LNCAP (cell line): ENCODE measurements at regions not wholly inside any gene's neighbourhood (a gene's known extent, or its start where the extent isn't known, plus 50 kb on each side); places are given as distances from the start of the nearest gene placed in this dataset.

Experiments
- TF ChIP-seq, protein P1 (sequence below): fragments of 450-650 bp; IDR thresholded peaks from 2 replicates; pipeline ENCODE4 v1.5.1; 2017; ENCODE audit warnings: mild to moderate bottlenecking

DNA sequence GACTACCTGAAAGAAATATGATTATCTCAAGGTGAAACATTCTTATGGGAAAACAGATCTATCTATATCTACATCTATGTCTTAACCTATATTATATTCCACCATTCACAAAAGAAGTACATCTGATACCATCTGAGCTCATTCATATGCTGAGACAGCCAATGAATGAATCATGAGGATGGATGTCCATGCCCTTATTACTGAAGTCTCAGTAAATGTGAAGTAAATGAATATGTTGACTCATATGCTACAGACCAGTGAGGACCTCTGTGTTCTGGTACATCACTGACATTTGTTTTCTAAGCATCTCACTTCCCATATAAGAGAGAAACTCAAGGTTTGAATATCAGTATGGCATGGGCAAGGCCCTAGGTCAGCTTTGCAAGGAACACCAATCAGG is 311.2 kb upstream of the TMC3 start:
- TF ChIP-seq, protein P1, sequence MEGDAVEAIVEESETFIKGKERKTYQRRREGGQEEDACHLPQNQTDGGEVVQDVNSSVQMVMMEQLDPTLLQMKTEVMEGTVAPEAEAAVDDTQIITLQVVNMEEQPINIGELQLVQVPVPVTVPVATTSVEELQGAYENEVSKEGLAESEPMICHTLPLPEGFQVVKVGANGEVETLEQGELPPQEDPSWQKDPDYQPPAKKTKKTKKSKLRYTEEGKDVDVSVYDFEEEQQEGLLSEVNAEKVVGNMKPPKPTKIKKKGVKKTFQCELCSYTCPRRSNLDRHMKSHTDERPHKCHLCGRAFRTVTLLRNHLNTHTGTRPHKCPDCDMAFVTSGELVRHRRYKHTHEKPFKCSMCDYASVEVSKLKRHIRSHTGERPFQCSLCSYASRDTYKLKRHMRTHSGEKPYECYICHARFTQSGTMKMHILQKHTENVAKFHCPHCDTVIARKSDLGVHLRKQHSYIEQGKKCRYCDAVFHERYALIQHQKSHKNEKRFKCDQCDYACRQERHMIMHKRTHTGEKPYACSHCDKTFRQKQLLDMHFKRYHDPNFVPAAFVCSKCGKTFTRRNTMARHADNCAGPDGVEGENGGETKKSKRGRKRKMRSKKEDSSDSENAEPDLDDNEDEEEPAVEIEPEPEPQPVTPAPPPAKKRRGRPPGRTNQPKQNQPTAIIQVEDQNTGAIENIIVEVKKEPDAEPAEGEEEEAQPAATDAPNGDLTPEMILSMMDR = no peak

DNA sequence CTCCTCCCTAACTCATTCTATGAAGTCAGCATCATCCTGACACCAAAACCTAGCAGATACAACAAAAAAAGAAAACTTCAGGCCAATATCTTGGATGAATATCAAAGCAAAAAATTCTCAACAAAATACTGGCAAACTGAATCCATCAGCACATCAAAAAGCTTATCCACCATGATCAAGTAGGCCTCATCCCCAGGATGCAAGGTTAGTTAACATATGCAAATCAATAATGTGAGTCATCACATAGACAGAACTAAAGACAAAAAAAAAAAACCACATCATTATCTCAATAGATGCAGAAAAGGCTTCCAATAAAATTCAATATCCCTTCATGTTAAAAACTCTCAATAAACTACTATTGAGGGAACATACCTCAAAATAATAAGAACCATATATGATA is 306.8 kb upstream of the TMC3 start:
- TF ChIP-seq, protein P1 = no peak

DNA sequence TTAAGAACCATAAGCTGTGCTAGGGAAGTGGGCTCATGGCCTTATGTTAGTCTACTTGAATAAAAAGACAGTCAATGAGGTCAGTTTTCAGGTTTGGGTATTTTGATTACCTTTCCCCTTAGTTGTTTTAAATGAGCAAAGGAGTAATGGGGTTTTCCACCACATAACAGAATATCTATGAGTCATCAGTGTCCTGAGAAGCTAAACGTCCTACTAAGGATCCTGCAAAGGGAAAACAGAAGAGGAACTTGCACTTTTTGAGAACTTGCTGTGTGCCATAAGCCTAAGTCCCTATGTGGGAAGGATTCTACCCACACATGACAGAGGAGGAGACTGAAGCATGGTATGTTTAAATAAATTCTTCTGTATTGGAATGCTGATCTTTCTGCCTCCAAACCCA is 292.8 kb upstream of the TMC3 start:
- TF ChIP-seq, protein P1 = no peak

DNA sequence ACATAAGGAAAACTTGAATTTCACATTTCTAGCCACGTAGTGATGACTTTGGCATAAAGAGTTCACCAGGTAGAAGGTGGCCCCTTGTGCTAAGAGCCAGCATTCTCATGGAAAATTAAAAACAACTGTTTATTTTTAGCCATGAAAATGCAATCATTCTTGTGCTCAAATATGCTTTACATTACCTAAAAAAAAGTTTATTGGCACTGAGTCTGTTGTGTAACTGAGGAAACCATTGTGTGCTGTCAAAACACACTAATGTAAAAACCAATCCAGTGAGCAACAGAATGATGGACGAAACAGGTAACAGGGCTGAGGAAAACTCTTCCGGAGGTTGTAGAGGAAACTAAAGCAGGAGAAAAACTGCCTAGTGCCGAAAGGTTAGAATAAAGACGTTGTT is 287.0 kb upstream of the TMC3 start:
- TF ChIP-seq, protein P1 = no peak

DNA sequence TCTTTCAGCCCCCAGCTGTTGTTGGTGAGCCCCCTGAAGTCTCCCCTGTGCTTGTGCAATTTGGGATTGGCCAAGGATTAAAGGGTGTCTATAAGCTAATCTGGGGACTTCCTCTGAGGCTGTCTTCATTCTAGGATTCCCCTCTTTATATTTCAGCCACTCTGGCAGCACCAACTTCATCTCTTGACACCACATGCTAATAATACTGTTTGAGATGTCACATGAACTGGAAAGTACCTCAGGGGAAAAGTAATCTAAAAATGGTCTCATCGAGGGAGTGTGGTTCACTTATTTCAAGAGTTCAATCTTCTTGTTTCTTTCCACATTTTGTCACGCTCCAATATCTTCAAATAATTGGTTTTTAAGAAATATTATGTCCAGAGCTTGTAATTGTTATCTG is 279.2 kb upstream of the TMC3 start:
- TF ChIP-seq, protein P1 = no peak

DNA sequence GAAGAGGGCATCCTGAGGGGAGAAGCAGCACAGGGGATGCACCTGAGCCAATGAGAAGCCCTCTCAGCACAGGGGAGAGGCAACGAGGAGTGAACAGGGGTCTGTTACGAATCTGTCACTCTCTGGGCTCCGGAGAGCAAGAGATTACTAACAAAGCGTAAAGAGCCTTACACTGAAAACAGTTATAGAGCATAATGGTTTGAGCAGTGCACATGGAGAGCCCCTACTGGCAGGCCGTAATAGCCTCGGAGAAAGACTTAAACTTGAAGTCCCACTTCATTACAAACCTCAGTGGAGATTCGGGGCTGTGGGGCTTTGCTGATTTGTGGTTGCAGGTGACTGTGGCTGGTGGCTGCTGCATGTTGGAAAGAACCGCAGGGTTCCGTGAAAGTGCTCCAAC is 271.5 kb upstream of the TMC3 start:
- TF ChIP-seq, protein P1 = no peak

DNA sequence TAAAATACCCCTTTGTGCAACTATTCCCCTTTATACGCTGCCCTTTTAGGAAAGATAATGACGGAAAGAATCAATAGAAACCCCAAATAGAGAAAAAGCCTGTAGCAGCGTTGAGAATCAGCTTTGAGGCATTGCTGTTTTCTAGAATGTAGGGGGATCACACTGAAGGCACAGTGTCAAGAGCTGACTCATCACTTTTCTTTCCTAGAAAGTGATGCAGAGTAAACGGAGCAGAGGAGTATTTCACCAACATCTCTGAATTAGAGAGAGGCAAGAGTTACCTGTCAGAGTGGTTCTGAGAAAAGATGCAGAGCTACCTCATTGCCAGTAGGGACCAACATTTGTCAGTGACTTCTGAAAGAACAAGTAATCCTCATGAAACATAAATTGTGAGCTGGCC is 269.8 kb upstream of the TMC3 start:
- TF ChIP-seq, protein P1 = no peak

DNA sequence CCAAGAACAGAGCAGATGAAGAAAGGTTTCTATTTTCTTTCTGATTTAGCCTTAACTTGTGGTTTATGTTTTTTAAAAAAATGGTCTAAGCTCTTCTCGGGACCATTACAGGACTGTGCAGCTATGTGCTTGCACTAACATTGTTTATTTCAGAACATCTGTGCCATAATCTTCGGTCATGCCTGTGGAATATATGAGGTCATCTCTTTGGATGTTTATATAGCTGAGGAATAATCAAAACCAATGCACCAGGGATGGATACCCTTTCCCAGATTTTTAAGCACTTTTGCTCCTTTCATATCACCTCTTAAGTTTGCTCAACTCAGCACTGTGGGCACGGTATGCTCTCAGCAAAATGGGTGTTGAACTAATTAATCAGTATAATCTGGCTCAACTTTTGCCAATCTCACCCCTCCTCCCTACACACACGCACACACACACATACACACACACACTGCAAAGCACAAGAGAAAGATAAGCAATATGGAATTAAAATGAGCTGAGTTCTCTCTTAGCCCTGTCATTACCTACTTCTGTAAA is 268.5 kb upstream of the TMC3 start:
- TF ChIP-seq, protein P1 = no peak
